Stomach (tissue), 4 donors: ENCODE measurements at regions not wholly inside any gene's neighbourhood (a gene's known extent, or its start where the extent isn't known, plus 50 kb on each side); places are given as distances from the start of the nearest gene placed in this dataset.

Experiments
- CTCF ChIP-seq, 7 experiments: fragments of 450-650 bp in 4 of 7; fragments of 200-600 bp in 3 of 7; sonication (generic) in 3 of 7; IDR thresholded peaks; one replicate each; pipeline ENCODE4 v1.5.1; 2016 to 2019; ENCODE audit warnings: antibody characterized with exemption in 7 of 7, control low read depth in 2 of 7, mild to moderate bottlenecking in 1 of 7
- EP300 ChIP-seq: sonication (generic); formaldehyde crosslinking; IDR thresholded peaks from one replicate; pipeline ENCODE4 v1.6.1; 2017; ENCODE audit warnings: antibody characterized with exemption
- POLR2A ChIP-seq, 4 donors: fragments of 450-650 bp; IDR thresholded peaks; one replicate each; pipeline ENCODE4 v1.6.1; 2016; ENCODE audit warnings: antibody characterized with exemption in 4 of 4, control low read depth in 2 of 4, mild to moderate bottlenecking in 1 of 4, moderate library complexity in 1 of 4
- POLR2AphosphoS5 ChIP-seq, 3 donors: sonication (generic); formaldehyde crosslinking; IDR thresholded peaks; one replicate each; pipeline ENCODE4 v1.6.1; 2016; ENCODE audit warnings: antibody characterized with exemption in 3 of 3

DNA sequence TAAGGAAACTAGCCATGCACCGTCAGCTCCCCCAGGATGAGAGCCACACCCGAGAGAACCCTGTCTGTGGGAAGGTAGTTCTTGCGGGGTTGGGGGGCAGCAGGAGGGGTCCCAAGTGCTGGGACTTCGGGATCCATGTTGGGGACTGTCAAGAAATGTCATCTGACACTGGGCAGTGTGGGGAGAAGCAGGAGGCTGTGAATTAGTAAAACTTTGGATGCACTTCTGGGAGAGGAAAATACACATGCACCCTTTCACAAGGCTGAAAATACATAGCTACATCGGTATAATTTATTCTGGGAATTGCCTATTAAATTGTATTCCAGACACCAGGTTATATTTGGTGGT is 109.6 kb upstream of the RPS23 start:
- no peak for TF ChIP-seq POLR2A (IDR thresholded peaks at IDR 0.05)
- TF ChIP-seq CTCF (IDR thresholded peaks at IDR 0.05), result no peak
- no peak for TF ChIP-seq POLR2AphosphoS5 (IDR thresholded peaks at IDR 0.05)
- no peak for TF ChIP-seq EP300
